NCI-H69 (cell line): ENCODE measurements at regions not wholly inside any gene's neighbourhood (a gene's known extent, or its start where the extent isn't known, plus 50 kb on each side); places are given as distances from the start of the nearest gene placed in this dataset.
A peak's percentile ranks its signal among the peaks of the same experiment; 100 is the strongest.

Experiments
- DNase-seq: peaks from one replicate; lab custom pipeline; 2025; lab: John Stamatoyannopoulos, UW

DNA sequence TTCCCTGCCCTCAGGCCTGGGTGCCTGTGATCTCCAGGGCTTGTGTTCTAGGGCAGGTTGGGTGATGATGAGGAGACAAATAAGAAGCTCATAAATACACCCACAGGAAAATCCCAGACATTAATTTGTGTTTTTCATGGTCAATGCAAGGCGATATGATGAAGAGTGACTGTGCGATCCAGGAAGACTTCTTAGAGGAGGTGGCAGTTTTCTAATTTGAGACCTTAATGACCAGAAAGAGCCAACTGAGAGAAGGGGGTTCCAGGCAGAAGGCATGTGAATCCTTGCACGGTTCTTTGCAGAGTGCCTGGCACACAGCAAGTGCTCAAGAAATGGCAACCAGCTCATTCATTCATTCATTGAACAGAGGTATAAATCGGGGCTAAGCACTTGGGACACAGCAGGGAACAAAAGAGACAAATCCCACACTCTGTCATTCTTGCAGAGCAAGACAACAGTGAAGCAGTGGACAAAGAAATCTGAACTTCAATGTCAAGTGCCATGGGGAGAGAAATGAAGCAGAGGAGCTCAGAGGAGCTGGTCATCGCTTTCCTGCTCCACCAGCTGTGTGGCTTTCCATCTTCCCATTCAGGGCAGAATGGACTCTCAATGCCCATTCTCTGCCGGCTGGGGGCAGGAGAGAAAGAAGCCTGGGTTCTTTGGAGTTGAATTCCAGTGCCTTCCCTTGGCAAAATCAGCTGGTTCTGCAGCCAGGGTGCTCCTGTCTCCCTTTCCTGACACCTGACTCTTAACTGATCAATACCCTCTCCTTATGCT lies 128.3 kb downstream of the AACS start:
- DNase-seq = peak; percentile 48

DNA sequence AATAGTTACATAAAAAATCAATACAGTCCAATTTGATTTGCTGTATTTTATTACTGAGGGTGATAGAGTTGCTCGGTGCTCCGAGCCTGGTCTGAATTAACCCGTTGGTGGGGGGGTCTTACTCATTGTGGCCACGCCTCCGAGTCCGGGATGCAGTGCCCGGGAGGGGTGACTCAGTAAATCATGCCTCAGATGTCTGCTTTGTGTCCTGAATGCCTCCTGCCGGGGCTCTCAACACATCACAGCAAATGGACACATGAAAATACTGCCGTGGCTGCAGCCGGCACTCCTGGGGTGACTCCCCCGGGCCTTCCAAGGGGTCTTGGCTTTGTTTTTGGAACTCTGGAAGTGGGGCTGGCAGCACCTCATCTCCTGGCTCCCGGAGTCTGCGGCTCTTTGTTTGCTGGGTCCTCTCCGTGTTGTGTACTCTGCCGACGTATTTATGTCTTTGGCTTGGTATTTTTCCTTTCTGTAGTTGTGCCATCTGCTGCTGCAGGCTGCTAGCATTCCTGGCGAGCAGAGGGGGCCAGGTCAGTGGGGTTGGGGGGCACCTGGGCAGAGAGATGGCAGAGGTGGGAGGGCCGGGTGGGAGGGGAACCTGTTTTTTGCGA lies 129.0 kb downstream of the AACS start:
- DNase-seq = peak; percentile 63

DNA sequence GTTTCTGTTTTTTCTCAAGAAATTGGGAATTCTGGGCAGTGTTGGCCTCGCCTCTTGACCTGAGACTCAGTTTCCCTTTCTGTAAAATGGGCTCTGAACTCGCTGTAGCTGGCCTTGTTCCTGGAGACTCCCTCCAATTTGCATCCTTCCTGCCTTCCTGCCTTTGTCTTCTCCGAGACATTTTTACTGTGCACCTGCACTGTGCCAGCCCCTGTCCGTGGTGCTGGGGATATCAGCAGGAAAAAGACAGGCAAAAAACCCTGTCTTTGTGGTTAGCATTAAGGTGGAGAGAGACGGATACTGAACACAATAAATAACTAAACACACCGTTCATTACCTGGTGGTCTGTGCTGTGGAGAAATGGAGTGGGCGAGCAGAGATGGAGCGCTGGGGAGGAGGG lies 129.8 kb downstream of the AACS start:
- no peak for DNase-seq

DNA sequence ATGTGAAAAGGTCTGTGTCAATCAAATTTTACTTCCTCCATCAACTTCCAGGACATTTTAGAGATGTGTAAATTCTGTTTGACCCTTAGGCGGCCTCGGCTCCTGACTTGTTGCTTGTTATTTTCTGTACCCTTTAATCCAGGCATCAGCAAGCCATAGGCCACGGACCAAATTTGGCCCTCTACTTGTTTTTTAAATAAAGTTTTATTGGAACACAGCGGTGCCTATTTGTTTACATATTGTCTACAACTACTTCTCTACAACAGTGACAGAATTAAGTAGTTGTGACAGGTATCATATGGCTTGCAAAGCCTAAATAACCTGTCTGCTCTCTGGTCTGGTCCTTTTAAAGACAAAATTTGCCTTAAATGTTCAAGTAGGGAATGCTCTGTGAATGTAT lies 132.1 kb downstream of the AACS start:
- no peak for DNase-seq

DNA sequence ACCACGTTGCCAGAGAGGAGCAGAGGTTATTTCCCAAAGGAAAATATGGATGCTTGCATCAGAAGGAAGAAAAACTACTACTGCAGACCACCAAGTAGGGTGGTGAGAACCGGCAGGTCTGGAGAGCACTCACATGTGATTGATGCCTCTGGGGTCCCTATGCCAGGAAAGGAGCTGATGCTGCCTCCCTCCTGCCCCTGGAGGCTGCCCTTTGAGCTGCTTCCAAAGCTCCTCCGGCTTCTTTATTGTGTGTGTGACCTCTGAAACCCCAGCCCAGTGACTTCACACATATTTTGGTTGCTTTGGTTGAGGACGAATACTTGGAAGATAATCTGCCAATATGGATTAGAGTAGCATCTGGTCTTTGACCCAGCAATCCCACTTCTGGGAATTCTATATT lies 133.4 kb downstream of the AACS start:
- DNase-seq = no peak

DNA sequence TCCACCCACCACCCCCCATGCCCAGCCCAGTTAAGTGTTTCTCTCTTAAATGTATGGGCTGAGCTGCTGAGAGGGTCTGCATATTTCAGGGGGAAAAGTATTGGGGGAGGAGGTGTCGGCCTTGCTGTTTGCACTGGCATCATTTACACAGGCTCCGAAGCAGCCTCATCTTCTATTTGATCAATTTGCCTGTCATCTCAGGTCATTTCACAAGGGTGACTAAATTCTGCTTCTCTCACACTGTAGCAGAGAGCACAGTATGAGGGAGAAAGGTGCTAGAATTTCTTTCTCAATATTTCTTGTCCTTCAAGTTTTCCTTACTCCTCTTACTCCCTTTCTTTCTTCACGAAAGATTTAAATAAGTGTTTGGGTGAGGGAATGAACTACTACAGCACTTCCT lies 135.9 kb downstream of the AACS start:
- no peak for DNase-seq

DNA sequence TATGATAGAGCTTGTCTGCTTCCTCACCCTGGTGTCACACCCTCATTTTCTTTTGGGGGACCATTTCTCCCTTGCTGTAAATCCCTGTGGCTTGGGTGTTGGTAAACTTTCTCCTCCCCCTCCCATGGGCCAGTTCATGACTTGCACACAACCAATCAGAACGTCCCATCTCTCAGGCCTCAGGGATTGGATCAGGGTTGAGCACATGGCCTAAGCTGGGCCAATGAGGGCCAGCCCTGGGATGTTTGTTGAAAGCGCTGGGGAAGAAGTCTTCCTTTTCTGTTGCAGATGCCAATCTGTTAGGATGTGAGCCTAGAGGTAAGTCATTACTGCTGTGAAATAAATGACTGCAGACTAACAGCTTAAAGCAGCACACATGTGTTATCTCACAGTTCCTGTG lies 136.7 kb downstream of the AACS start:
- no peak for DNase-seq

DNA sequence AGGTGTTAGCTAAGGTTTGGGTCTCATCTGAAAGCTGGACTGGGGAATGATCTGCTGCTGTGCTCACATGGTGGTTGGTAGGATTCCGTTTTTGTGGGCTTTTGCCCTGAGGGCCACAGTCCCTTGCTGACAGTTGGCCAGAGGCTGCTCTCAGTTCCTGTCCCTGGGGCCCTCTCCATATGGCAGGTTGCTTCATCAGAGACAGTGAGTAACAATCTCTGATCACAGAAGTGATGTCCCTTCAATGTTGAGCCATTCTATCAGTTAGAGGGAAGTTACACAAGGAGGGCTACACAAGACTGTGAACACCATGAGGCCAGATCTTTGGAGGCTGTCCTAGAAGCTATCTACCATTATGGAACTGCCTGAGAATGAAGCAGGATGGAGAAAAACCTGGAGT lies 137.2 kb downstream of the AACS start:
- DNase-seq = no peak

DNA sequence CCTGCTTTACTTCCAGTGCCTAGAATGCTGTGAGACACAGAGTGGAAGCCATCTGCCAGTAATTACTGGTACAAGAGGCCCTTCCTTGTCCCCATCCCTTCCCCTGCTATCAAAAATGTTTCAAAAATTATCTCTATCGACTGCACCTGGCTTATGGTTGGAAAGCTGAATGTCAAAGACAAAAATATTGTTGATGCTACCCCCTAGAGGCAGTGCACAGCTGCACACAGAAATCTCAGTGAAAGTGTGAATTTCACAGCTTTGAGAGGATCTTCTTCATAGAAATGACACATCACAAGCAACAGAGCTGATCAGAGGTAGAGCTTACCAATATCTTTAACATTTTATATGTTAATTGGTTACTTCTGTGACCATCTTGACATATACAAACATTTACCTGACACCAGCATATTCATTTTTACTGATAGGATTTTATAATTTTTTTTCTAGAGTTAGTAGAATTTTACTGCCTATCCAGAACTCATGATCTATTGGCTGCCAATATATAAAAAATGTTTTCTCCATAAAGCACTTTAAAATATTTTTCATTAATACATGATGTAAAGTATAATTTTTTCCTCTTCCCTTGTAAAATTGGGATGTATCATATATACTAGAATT lies 138.0 kb downstream of the AACS start:
- DNase-seq = peak; percentile 32

DNA sequence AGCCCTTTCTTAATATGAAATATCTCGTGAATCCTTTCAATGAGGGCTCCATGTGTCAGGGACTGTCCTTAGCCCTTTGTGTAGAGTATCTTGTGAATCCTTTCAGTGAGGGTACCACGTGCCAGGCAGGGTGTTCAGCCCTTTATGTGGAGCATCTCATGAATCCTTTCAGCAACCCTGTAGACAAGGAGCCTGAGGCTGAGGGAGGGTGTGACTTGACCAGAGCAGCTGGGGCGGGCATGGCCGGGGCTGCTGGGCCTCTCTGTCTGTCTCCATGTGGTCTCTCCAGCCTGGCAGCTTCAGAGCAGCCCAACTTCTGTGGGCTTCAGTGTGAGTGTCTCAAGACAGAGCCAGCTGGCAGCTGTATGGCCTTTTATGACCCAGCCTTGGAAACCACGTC lies 140.2 kb downstream of the AACS start:
- no peak for DNase-seq

DNA sequence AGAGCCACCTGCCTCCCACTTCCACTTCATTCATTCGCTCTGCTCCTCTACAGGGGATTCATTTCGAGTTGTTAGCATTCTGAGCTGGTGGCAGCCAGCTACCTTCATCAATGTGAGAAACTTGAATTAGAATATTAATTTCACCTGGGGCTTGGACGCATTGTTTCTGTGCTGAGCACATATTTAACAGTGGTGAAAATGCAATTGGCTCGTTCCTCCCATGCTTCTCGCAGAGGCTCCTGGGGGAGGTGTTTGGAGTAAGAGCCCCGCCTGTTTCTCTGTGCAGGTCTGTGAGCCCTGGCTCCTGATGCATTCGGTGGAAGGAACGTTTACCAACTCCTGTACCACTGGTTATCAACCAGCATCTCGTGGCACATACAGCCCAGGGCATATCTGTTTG lies 141.5 kb downstream of the AACS start:
- DNase-seq = no peak

DNA sequence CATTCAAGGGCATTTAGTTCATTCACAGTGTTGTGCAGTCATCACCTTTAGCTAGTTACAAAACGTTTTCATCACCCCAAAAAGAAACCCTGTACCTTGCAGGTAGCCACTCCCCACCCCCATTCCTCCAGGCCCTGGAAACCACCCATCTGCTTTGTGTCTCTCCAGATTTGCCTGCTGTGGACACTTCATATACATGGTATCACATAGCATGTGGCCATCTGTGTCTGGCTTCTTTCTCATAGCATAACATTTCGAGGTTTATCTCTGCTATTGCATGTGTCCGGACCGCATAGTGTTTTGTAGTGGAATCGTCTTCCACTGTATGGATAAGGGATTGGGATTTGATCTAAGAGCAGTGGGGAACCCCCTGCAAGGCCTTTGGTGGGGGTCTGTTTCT lies 143.1 kb downstream of the AACS start:
- no peak for DNase-seq

DNA sequence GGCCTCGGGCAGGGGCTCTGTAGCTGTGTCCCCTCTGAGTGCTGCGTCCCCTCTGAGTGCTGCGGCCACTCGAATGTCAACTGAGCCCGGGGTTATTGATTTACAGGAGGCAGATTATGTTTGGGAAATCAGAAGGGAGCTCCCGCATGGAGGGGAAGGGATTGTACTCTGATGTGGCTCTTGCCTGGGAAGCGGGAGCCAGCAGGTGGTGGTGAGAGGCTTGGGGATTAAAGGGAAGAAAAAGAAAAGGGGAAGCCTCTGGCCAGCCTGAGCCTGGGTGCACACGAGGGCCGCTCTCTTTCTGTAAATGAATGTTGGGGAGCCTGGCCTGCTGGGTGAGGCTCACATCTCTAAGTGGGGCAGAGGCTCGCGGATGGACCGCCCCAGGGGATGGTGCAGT lies 143.7 kb downstream of the AACS start:
- no peak for DNase-seq

DNA sequence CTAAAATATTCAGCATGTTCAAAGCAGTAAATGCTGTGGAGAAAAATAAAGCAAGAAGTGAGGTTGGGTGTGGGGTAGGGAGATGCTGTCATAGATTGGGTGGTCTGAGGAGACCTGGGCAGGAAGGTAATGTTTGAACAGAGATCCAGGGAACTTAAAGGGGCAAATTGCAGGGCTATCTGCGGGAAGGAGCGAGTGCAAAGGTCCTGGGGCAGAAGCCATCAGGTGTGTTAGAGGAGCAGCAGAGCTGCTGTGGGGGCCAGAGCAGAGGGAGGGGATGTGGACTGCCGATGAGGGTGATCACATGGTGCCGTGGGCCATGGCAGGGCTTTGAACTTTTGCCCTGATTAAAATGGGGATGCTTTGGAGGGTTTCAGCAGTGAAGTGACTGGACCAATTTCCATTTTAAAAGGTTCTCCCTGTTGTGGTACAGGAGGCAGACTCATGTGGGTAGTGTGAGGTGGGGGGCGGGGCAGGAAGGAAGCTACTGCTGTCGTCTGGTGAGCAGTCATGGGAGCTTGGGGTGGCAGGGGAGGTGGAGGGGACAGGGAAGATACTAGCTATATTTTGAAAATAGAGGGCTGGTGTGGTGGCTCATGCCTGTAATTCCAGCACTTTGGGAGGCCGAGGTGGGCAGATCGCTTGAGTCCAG lies 145.0 kb downstream of the AACS start:
- no peak for DNase-seq

DNA sequence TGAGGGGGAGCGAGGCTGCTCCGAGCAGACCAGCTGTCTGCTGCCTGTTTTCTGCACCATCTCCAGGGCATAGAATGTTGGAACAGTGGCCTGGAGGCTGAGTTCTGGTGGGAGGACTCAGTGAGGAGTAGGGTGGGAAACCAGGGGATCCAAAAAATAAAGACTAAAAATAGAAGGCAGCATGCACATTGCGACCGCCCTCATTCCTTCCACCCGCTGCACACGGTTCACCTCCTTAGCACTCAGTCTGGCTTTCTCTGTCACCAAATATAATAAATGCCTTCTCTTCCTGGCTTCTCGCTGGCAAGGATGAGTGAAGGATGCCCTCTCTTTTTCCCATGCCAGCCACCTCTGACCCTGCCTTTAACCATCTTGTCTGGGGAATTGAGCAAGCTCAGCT lies 146.2 kb downstream of the AACS start:
- DNase-seq = no peak

DNA sequence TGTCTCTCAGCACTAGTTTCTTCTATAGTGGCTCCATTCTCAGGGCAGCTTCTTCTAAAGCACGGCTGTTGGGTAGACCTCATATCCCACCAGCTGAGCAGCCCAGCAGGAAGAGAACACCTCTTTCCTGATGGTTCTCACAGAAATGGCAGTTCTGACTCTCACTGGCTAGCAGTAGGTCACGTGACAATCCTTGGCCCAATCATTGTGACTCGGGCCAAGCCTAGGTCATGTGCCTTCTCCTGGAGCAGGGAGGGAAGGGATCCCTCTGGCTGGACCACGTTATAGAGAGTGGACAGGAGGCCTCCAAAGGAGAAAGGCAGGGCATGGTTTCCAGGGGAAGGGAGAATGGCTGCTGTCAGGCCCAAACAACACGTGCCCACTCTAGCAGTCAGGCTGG lies 149.1 kb downstream of the AACS start:
- DNase-seq = no peak

DNA sequence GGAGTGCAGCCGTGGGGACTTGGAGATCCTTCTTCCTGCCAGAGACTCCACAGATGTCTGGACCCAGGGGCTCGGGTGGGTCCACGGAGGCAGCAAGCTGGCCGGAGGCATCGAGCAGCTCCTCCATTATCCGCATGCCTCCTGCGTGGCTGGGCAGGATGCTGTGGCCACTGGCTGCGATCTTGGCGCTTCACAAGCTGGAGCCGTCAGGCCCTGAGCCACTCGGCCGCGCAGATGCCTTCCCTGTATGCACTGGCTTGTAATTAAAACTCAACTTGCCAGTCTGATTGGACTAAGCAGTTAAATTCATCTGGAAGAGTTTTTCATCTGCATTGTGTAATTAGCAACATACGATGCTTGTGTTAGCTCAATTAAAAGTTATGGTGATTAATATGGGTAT lies 151.5 kb downstream of the AACS start:
- DNase-seq = peak; percentile 23

DNA sequence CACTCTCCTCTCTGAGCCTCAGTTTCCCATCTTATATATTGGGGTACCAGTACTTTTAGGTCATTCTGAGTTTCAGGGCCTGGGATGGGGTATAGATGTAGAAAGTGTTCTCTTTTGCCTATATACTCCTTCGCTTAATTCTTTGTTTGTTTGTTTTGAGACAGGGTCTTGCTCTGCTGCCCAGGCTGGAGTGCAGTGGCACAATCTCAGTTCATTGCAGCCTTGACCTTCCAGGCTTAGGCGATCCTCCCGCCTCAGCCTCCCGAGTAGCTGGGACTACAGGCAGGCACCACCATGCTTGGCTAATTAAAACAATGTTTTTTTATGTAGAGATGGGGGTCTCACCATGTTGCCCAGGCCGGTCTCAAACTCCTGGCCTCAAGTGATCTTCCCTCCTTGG lies 152.1 kb downstream of the AACS start:
- DNase-seq = no peak

DNA sequence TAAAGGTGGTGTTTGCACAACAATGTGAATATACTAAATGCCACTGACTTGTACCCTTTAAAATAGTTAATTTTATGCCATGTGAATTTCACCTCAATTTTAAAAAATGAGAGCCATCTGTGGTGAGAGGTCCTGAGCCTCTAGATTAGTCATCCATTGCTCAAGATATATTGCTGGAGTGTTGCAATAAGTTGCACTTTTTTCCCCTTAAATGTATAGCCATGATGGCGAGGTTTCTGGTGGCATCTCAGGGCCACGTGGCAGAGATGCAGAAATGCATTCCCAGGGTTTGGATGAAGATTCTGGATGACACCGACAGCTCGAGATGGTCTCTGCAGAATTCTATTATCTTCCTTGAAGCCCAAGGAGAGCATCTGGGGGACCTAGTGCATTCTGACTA lies 153.7 kb downstream of the AACS start:
- DNase-seq = no peak

DNA sequence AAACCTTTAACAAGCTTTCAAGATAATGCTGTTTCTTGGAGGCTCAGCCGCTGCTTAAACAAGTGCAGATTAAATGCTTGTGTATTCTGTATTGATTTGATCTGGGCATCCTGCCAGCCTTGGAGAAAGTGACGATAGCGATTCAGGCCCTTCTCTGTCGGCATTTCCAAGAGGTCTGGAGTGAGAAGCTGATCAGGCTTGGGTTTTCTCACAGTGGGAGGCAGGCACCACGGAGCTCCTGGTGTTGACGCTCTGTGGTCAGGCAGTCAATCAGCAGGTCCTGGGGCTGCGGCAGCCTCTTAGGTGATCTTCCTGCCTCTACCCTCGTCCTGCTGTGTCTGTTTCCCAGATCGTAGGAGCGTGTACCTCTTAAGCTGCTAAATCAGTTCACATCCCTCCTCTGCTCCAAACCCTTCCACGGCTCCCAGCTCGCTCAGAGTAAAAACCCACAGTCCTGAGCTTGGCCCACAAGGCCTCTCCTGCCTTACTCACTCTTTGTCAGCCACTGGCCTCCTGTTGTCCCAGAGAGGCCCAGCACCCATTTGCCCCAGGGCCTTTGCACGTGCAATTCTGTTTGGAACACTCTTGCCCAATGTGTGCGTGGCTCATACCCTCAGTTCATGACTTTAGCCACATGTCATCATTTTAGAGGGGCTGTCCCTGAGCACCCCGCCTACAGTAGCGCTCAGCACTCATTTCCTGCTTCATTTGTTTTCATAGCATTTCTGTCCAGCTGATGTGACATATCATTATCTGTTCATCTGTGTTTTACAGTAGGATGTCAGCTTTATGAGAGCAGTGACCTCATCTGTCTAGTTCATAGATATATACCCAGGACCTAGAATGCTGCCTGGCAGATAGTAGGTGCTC lies 155.4 kb downstream of the AACS start:
- DNase-seq = peak; percentile 11

DNA sequence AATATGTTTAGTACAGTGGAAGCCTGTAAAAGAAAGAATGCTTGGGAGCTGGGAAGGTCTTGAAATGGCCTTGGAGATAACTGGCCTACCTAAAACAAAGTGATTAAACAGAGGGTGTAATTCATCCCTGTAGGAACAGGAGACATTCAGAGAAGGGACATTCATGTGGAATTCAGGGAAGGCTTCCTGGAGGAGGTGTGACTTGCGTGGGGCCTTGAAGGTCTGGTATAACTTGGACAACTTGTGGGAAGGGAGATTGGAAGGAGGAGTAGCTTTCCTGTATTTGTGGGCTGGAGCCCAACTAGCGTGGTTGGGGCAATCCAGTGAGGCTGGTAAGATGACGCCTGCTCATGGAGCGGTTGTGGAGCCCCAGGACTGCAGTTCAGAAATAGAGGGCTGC lies 156.4 kb downstream of the AACS start:
- DNase-seq = no peak

DNA sequence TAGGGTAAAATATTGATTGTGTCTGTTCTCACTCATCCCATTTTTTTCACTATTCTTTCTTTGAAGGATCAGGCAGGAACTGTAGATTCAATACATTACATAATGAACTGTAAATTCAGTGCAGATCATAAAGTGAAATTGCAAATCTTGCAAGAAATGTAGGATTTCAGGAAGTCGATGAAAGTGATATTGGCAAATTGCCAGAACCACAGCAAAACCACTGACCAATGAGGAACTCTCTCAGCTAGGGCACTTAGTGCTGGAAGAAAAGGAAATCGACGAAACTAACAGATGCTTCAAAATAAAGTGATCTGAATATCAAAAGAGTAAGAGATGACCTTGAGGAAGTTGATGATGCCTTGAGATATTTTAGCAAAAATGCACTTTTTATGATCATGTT lies 157.6 kb downstream of the AACS start:
- no peak for DNase-seq
